SK-N-SH treated with all-trans-retinoic acid at 6 μM for 48 hours (cell line): ENCODE measurements at regions not wholly inside any gene's neighbourhood (a gene's known extent, or its start where the extent isn't known, plus 50 kb on each side); places are given as distances from the start of the nearest gene placed in this dataset.

Experiments
- ATAC-seq: fragments of 200-7000 bp; cut with Tn5 transposase; 3 replicates; pipeline ENCODE4 v1.9.1; 2020; ENCODE audit warnings: mild to moderate bottlenecking, moderate library complexity
- CSDC2 ChIP-seq: fragments of 250-450 bp; sonication (Bioruptor Pico); IDR thresholded peaks from 2 replicates; pipeline ENCODE4 v1.5.0; 2020; ENCODE audit warnings: mild to moderate bottlenecking, moderate library complexity
- GLIS3 ChIP-seq: fragments of 250-450 bp; sonication (Bioruptor Pico); IDR thresholded peaks from 2 replicates; pipeline ENCODE4 v1.5.0; 2020; ENCODE audit warnings: mild to moderate bottlenecking, moderate library complexity
- OSR1 ChIP-seq: fragments of 250-450 bp; sonication (Bioruptor Pico); IDR thresholded peaks from 2 replicates; pipeline ENCODE4 v1.8.0; 2022; ENCODE audit warnings: moderate library complexity, mild to moderate bottlenecking, inconsistent platforms
- PPARA ChIP-seq: fragments of 250-450 bp; sonication (Bioruptor Pico); IDR thresholded peaks from 2 replicates; pipeline ENCODE4 v1.5.0; 2020; ENCODE audit warnings: mild to moderate bottlenecking, borderline replicate concordance
- SNAI2 ChIP-seq: fragments of 250-450 bp; sonication (Bioruptor Pico); IDR thresholded peaks from 2 replicates; pipeline ENCODE4 v1.5.0; 2020; ENCODE audit warnings: mild to moderate bottlenecking, moderate library complexity
- TOX ChIP-seq: fragments of 250-450 bp; sonication (Bioruptor Pico); IDR thresholded peaks from 2 replicates; pipeline ENCODE4 v1.8.0; 2021; ENCODE audit warnings: mild to moderate bottlenecking, moderate library complexity, borderline replicate concordance
- ZC3H10 ChIP-seq: fragments of 250-450 bp; sonication (Bioruptor Pico); IDR thresholded peaks from 2 replicates; pipeline ENCODE4 v1.5.1; 2021; ENCODE audit warnings: mild to moderate bottlenecking, moderate library complexity
- ZFP30 ChIP-seq: fragments of 450-650 bp; formaldehyde crosslinking; IDR thresholded peaks from 2 replicates; pipeline ENCODE4 v1.5.0; 2022; ENCODE audit warnings: mild to moderate bottlenecking, moderate library complexity
- ZNF565 ChIP-seq: fragments of 450-650 bp; formaldehyde crosslinking; conservative IDR thresholded peaks from 2 replicates; pipeline ENCODE4 v1.5.0; 2020; ENCODE audit warnings: low read depth, mild to moderate bottlenecking, moderate library complexity
- ZNF70 ChIP-seq: fragments of 450-650 bp; formaldehyde crosslinking; IDR thresholded peaks from 2 replicates; pipeline ENCODE4 v1.5.0; 2020; ENCODE audit warnings: mild to moderate bottlenecking, moderate library complexity
- ZNF8 ChIP-seq: fragments of 450-650 bp; formaldehyde crosslinking; IDR thresholded peaks from 2 replicates; pipeline ENCODE4 v1.5.0; 2020; ENCODE audit warnings: mild to moderate bottlenecking, moderate library complexity
- TF ChIP-seq, protein P1 (sequence below): fragments of 250-450 bp; sonication (Bioruptor Pico); IDR thresholded peaks from 2 replicates; pipeline ENCODE4 v1.5.0; 2020; ENCODE audit warnings: mild to moderate bottlenecking, moderate library complexity
- TF ChIP-seq, protein P2 (sequence below): fragments of 250-450 bp; sonication (Bioruptor Pico); IDR thresholded peaks from 2 replicates; pipeline ENCODE4 v1.8.0; 2021; ENCODE audit warnings: low read depth, mild to moderate bottlenecking, moderate library complexity, borderline replicate concordance
- TF ChIP-seq, protein P3 (sequence below): fragments of 250-450 bp; sonication (Bioruptor Pico); IDR thresholded peaks from 2 replicates; pipeline ENCODE4 v1.5.1; 2020; ENCODE audit warnings: low read depth, mild to moderate bottlenecking, moderate library complexity
- TF ChIP-seq, protein P4 (sequence below): fragments of 250-450 bp; sonication (Bioruptor Pico); IDR thresholded peaks from 2 replicates; pipeline ENCODE4 v1.8.0; 2020; ENCODE audit warnings: mild to moderate bottlenecking, moderate library complexity, borderline replicate concordance
- TF ChIP-seq, protein P5 (sequence below): fragments of 250-450 bp; sonication (Bioruptor Pico); IDR thresholded peaks from 2 replicates; pipeline ENCODE4 v1.5.1; 2021; ENCODE audit warnings: mild to moderate bottlenecking, moderate library complexity

DNA sequence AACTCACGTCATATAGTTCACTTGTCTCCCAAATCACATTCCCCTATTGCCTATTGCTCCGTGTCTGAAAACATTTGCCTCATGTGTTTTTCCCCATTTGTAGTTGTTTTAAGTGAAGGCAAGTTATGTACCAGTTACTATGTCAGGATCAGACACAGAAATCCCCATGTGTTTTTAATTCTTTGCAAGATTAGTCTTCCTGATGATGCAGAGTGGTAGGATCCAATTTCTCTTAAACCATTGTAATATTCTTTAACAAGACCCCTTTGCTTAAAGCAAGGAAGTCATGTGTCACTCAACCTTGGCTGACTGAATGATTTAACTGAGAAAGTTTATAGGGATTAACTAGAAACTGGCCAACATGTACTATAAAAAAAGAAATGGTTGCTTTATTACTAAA, 164.4 kb downstream of the OPA1 start (continued):
- TF ChIP-seq, protein P1, sequence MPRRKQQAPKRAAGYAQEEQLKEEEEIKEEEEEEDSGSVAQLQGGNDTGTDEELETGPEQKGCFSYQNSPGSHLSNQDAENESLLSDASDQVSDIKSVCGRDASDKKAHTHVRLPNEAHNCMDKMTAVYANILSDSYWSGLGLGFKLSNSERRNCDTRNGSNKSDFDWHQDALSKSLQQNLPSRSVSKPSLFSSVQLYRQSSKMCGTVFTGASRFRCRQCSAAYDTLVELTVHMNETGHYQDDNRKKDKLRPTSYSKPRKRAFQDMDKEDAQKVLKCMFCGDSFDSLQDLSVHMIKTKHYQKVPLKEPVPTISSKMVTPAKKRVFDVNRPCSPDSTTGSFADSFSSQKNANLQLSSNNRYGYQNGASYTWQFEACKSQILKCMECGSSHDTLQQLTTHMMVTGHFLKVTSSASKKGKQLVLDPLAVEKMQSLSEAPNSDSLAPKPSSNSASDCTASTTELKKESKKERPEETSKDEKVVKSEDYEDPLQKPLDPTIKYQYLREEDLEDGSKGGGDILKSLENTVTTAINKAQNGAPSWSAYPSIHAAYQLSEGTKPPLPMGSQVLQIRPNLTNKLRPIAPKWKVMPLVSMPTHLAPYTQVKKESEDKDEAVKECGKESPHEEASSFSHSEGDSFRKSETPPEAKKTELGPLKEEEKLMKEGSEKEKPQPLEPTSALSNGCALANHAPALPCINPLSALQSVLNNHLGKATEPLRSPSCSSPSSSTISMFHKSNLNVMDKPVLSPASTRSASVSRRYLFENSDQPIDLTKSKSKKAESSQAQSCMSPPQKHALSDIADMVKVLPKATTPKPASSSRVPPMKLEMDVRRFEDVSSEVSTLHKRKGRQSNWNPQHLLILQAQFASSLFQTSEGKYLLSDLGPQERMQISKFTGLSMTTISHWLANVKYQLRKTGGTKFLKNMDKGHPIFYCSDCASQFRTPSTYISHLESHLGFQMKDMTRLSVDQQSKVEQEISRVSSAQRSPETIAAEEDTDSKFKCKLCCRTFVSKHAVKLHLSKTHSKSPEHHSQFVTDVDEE (CRISPR knock-in tag) = no peak
- TF ChIP-seq ZNF70 (no peak), ZNF8 (no peak), CSDC2 (CRISPR knock-in tag) (no peak), ZC3H10 (CRISPR knock-in tag) (no peak), OSR1 (CRISPR knock-in tag) (no peak)
- TF ChIP-seq, protein P2, sequence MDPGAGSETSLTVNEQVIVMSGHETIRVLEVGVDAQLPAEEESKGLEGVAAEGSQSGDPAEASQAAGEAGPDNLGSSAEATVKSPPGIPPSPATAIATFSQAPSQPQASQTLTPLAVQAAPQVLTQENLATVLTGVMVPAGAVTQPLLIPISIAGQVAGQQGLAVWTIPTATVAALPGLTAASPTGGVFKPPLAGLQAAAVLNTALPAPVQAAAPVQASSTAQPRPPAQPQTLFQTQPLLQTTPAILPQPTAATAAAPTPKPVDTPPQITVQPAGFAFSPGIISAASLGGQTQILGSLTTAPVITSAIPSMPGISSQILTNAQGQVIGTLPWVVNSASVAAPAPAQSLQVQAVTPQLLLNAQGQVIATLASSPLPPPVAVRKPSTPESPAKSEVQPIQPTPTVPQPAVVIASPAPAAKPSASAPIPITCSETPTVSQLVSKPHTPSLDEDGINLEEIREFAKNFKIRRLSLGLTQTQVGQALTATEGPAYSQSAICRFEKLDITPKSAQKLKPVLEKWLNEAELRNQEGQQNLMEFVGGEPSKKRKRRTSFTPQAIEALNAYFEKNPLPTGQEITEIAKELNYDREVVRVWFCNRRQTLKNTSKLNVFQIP = no peak

DNA sequence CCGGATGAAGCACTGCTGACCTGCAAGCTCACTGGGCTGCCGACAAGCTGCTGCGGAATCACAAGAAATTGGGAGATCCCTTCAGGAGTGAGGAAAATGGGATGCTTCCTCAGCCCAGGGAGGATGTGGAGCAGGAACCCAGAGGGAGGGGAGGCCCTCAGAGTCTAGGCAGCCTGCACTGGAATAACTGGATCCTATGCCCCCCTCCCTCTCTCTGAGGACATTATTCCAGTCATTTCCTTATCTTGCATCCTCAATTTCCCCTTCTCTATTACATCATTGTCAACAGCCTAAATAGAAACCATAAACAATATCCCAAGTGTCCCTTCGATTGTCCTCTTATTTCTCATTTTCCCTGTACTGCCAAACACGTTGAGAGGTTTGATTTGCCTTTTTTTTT, 169.0 kb downstream of the OPA1 start:
- ATAC-seq = no peak
- TF ChIP-seq GLIS3 (CRISPR knock-in tag) (no peak), PPARA (CRISPR knock-in tag) (no peak), OSR1 (CRISPR knock-in tag) (no peak), ZFP30 (CRISPR knock-in tag) (no peak), SNAI2 (CRISPR knock-in tag) (no peak), ZNF8 (no peak), TOX (no peak), ZNF565 (CRISPR knock-in tag) (no peak)
- TF ChIP-seq, protein P3, sequence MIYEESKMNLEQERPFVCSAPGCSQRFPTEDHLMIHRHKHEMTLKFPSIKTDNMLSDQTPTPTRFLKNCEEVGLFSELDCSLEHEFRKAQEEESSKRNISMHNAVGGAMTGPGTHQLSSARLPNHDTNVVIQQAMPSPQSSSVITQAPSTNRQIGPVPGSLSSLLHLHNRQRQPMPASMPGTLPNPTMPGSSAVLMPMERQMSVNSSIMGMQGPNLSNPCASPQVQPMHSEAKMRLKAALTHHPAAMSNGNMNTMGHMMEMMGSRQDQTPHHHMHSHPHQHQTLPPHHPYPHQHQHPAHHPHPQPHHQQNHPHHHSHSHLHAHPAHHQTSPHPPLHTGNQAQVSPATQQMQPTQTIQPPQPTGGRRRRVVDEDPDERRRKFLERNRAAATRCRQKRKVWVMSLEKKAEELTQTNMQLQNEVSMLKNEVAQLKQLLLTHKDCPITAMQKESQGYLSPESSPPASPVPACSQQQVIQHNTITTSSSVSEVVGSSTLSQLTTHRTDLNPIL (CRISPR knock-in tag) = no peak

DNA sequence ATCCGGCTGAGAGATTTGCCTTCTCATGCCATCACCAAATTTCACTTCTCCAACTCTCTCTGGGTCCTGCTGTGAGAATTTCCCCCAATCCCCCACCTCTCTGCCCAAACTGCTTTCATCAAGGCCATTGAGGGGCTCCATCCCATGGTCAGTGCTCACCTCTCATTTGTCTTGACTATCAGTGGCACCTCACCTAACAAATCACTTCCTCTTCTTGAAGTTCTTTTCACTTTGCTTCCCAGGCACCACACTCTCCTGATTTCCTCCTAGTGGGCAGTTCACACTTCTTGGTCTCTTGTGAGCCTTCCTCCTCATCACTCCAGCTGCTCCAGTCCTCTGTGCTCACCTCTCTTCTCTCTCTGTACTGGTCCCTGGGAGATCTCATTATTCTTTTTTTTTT, 169.6 kb downstream of the OPA1 start:
- ATAC-seq = no peak

DNA sequence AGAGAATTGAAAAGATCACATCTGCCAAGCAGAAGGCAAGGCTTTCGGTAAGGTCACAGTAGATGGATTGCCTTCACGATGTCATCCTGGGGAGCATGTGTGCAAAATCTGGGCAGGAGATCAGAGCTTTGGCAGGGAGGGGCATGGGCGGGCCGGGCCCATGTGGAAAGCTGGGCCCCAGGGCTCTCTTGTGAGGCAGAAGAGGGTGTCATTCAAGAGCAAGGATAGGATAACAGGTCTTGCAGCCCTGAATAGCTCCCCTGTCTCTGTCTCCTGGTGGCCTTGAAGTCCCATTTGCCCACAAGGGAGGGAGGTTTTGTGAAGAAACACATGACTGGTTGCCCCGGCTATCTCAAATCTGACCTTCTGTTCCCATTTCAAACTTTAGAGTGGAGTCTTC, 172.0 kb downstream of the OPA1 start:
- ATAC-seq = no peak
- TF ChIP-seq, protein P4, sequence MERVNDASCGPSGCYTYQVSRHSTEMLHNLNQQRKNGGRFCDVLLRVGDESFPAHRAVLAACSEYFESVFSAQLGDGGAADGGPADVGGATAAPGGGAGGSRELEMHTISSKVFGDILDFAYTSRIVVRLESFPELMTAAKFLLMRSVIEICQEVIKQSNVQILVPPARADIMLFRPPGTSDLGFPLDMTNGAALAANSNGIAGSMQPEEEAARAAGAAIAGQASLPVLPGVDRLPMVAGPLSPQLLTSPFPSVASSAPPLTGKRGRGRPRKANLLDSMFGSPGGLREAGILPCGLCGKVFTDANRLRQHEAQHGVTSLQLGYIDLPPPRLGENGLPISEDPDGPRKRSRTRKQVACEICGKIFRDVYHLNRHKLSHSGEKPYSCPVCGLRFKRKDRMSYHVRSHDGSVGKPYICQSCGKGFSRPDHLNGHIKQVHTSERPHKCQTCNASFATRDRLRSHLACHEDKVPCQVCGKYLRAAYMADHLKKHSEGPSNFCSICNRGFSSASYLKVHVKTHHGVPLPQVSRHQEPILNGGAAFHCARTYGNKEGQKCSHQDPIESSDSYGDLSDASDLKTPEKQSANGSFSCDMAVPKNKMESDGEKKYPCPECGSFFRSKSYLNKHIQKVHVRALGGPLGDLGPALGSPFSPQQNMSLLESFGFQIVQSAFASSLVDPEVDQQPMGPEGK (CRISPR knock-in tag) = no peak
- TF ChIP-seq TOX (no peak), OSR1 (CRISPR knock-in tag) (no peak), PPARA (CRISPR knock-in tag) (no peak), ZNF565 (CRISPR knock-in tag) (no peak)
- TF ChIP-seq, protein P3 (CRISPR knock-in tag) = no peak
- TF ChIP-seq, protein P5, sequence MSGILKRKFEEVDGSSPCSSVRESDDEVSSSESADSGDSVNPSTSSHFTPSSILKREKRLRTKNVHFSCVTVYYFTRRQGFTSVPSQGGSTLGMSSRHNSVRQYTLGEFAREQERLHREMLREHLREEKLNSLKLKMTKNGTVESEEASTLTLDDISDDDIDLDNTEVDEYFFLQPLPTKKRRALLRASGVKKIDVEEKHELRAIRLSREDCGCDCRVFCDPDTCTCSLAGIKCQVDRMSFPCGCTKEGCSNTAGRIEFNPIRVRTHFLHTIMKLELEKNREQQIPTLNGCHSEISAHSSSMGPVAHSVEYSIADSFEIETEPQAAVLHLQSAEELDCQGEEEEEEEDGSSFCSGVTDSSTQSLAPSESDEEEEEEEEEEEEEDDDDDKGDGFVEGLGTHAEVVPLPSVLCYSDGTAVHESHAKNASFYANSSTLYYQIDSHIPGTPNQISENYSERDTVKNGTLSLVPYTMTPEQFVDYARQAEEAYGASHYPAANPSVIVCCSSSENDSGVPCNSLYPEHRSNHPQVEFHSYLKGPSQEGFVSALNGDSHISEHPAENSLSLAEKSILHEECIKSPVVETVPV (CRISPR knock-in tag) = no peak
- TF ChIP-seq, protein P2 = no peak

More for the DNA sequence above, 169.6 kb downstream of the OPA1 start:
- TF ChIP-seq ZNF565 (CRISPR knock-in tag) (no peak), CSDC2 (CRISPR knock-in tag) (no peak)
